ENCODE measurements at regions not wholly inside any gene's neighbourhood (a gene's known extent, or its start where the extent isn't known, plus 50 kb on each side); places are given as distances from the start of the nearest gene placed in this dataset.
"Not testable (repeated sequence)": the region's sequence is repeated elsewhere in the genome, so short reads cannot be mapped to it uniquely, and the experiment has no call there.

DNA sequence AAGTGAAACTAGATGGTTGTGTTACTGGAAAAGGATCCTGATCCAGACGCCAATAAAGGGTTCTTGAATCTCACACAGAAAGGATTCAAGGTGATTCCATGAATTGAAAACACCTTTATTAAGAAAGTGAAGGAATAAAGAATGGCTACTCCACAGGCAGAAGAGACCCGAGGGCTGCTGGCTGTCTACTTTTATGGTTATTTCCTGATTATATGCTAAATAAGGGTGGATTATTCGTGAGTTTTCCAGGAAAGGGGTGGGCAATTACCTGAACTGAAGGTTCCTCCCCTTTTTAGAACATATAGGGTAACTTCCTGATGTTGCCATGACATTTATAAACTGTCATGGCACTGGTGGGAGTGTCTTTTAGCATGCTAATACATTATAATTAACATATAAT, 50.9 kb upstream of the WARS2 start:
- no peak for DNase-seq (ENCODE audit: low read depth)

DNA sequence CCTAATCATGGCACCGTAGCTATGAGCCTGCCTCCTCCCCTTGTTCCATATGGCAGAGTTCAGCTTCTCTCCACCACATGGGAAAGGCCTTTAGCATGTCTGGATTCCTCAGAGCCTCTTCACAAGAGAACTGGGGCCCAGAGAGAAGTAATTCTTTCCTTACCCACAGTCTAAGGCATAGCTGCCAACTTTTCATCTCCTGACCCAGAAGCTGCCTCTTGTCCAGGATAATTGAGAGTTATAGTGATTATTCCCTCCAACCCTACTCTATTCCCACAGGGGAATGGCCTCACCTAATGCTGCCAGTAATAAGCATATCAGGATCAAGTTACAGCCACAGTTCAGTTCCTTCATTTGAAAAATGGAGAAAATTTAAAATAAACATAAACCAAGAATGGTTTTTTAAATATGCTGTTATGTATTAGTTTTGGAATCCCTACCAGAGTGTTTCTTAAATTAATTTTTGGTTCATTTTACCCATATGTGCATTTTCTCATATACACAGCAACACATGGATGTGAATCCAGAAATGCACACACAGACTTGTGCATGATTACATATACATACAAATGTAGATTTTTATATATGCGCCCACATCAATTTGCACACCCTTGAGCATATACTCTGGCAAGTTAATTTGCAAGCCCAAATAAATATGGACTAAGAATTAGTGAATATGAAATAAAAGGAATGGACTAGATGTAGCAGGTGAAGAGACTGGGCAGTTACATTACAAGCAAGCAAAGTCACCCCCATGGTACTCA, 63.9 kb upstream of the WARS2 start:
- DNase-seq (ENCODE audit: low read depth) = no peak

- no peak for DNase-seq (ENCODE audit: low read depth)
Measured at GRCh38 chr1:119204961-119205357, 64.5 kb upstream of the WARS2 start.

GRCh38 chr1:119209061-119209460, 68.6 kb upstream of the WARS2 start:
- DNase-seq (ENCODE audit: low read depth) = no peak

DNA sequence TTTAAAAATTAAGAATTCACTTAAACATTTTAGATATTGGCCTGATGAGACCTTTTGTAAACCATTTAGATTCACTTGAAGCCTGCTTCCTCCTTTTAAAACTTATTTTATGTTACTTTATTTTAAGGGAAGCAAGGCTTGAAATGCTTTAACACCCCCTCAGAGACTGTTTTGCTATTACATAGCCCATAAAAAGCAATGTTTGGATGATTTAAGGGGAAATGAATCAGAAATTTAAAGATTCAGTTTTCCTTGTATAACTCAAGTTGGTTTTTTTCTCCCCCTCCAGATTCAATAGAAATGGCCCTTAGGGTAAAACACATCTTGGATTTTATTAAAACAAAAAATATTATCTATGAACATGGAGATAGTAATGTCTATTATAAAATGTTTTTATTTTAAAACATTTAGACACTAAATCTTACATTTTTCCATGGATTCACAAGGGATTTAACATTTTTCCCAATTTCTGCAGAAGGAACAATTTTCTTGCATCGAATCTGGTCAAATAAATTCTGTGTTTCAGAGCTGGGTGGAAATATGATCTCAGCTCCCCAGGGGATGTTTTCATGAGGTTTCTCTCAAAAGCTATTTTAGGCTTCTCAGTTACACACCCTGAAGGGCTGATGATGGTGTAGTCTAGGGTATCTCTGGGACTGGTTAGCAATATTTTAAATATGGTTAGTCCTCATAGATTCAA, 69.3 kb upstream of the WARS2 start:
- DNase-seq (ENCODE audit: low read depth) = no peak

DNA sequence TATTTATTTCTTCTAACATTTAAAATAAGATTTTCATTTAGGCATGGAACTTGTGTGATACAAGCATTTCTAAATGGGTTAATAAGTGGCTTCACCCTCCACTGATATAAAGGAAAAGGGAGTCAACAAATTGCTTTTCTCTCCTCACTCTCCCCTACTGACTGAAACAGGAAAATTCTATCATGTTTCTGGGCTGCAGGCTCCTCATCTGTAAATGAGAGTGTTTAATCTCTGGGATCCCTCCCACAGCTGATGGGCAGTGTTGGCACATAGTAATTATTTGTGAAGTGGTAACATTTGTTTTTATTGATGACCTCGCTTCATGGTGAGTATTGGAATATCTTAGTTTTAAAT, 69.8 kb upstream of the WARS2 start:
- no peak for DNase-seq (ENCODE audit: low read depth)

- DNase-seq (ENCODE audit: low read depth) = not testable (repeated sequence)
Measured at GRCh38 chr1:119213213-119213612, 72.8 kb upstream of the WARS2 start.

DNA sequence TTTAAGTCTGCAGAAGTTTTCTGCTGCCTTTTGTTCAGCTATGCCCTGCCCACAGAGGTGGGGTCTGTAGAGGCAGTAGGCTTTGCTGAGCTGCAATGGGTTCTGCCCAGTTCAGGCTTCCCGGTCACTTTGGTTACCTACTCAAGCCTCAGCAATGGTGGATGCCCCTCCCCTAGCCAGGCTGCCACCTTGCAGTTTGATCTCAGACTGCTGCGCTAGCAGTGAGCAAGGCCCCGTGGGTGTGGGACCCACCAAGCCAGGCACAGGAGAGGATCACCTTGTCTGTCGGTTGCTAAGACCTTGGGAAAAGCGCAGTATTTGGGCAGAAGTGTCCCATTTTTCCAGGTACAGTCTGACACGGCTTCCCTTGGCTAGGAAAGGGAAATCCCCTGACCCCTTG, 74.5 kb upstream of the WARS2 start:
- DNase-seq (ENCODE audit: low read depth) = not testable (repeated sequence)

DNA sequence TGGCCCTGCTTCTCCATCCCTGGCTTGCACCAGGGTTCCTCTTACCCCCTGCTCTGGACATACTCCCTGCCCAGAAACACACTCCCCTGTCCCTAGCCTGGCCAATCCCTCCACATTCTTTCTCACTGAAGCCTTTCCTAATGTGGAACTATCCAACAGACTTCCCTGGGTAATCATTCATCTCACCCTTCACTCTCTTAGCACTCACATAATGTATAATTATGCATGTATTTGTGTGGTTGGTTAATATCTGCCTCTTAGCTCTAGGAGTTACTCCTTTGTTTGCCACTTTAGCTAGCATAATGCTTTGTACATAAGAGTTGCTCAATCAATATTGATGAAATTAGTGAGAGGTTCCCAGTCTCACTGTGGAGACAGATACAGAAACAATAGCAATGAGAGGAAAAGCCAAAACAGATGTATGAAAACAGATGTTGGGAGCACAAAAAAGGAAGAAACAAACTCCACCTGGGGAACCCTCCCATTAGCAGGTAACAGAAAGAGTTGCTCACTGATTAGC, 76.9 kb upstream of the WARS2 start:
- DNase-seq (ENCODE audit: low read depth) = peak; percentile 62

DNA sequence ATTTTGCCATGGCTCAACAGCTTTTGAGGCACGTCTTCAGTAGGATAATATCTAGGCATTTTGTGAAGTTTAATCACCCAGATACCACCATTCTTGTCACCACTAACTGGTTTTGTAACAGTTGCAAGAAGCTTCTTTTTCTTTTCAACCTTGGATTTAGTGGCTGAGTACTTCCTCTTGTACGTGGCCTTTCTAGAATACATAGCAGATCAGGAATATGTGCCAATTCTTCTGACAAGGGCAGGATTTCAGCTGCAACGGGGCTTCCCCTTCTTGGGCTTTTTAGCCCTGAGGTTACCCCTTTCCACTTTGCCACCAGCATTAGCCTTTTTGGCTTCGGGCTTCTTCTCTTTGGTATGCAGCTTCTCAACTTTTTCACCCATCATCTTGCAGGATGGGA, 79.3 kb upstream of the WARS2 start:
- DNase-seq (ENCODE audit: low read depth) = no peak

DNA sequence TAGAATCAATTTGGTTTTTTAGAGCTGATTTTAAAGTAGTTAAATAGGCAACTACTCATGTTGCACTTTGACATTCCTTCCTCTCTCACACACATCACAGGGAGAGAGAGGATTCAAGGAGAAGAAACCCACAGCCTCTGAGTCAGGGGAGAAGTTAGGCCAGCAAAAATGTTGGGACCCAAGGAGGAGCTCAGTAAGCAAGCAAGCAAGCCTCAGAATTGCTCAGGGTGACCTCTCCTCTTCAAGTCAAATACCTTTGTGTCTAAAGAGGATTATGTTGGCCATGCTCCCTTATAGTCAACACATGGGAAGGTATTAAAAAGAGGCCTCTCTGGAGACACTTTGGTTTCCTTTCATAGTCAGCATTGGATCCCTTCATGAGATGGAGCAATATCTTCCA, 80.5 kb upstream of the WARS2 start:
- peak; percentile 4 for DNase-seq (ENCODE audit: low read depth)

DNA sequence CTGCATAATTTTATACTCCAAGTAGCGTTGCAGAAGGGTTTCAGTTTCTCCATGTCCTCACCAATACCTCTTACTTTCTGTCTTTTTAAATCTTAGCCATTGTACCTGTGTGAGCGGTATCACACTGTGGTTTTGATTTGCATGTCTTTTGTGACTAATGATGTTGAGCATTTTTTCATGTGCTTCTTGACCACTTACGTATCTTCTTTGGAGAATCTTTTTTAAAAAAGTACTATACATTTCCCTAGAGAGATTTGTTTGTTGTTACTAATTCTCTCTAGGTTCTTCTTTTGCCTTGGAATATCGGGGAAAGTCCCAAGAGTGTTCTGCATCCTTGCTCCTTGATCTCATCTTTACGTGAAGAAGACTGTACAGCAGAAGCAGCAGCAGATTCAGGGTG, 81.8 kb upstream of the WARS2 start:
- DNase-seq (ENCODE audit: low read depth) = no peak

DNA sequence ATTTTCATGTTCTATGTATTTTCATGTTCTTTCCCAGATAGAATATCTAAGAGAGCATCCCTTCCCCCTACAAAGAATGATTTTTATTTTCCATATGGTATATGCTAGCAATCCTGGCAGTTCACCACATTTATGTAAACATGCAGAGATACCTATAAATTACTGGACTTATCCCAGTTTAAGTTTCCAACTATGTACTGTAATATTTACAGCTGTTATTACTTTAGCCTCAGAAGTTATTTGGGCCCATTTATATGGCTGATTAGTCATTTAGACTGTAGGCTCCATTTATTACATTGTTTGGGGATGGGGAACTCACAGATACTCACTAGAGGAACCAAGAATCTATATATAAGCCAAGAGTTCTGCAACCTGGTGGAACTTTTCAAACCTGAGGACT, 84.8 kb upstream of the WARS2 start:
- no peak for DNase-seq (ENCODE audit: low read depth)

DNA sequence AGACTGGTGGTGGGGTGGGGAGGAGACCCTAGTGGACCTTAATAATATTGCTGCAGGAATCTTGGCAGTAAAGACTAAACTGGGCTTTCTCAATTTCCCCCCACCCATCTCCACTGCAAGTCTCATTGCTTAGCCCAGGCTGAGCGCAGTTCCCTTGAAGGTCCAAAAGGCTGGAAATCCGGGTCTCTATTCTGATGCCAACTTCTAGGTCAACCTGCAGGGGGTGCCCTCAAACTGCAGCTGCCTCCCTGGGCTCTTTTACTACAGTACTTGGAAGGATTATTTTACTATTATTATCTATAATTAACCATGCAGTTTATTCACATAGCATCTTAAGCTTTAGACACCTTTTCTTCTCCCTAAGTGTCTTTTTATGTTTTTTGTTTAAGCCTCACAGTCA, 85.4 kb upstream of the WARS2 start:
- DNase-seq (ENCODE audit: low read depth) = no peak

- DNase-seq (ENCODE audit: low read depth) = no peak
Measured at GRCh38 chr1:119226321-119226720, 85.9 kb upstream of the WARS2 start.

DNA sequence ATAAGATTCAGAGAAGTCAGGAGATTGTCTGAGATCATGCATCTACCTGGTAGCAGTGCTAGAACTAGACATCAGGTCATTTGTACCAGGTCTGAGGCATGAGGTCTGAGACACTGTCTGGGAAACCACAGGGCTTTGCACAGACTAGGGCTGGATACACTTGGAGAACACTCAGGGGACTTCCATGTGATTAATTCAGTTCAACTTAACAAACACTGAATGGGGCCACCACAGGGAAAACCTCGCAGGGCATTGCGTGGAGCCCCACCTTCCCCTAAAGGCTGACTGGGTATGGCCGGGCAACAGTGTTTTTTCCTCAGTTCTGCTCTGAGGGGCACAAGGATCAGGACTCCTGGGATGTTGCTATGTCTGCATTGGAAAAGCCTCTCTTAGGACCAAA, 86.5 kb upstream of the WARS2 start:
- peak; percentile 51 for DNase-seq (ENCODE audit: low read depth)

DNA sequence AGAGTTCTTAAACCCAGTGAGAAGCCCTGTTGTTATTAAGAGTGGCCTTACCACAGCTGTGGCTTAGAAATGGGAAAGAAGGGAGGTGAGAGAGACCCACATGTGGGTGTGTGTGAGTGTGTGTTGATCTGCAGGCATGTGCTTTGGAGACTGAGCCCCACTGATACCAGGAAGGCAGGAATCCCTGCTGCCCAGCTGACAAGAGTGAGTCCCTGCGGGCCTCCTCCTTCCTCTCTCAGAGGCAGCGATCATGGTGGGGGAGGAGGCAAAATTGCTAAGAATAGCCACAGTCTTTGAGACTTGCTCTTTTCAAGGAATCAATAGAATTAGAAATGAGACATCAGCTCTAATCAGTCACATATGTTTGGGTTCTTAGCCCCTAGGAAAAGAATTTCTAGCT, 87.0 kb upstream of the WARS2 start:
- DNase-seq (ENCODE audit: low read depth) = no peak

DNA sequence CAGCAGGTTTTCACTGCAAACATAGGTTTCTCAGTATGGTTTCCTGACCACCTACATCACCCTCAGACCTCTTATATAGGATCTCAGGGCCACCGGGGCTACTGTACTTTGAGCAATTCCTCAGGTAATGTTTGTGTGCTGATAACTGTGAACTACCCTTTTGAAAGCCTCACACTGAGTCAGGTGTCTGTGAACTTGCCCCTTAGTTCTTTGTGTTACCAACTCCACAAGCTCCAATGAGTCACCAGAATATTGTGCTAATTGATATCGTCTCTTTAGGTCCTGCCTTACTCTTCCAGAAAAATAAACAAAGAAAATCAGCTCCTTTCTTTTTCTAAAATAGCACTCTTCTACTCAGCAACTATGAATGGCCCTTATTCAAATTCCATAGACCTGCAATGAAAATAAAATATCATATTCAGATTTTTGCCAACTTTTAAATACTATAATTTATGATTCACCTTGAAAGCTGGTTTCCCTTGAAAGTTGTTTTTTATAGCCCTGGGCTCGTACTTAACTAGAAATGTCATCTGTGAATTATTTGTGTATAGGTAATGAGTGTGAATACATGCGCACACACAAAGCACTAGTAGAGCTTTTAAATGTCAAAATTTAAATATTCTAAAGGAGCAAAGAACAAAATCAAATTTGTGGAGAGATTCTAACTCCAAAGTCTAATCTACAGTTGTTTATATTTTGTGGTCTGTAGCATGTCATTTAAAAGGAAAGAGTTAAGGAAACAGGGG, 88.1 kb upstream of the WARS2 start:
- peak; percentile 81 for DNase-seq (ENCODE audit: low read depth)

GRCh38 chr1:119235120-119235519, 94.7 kb upstream of the WARS2 start:
- DNase-seq (ENCODE audit: low read depth) = no peak

DNA sequence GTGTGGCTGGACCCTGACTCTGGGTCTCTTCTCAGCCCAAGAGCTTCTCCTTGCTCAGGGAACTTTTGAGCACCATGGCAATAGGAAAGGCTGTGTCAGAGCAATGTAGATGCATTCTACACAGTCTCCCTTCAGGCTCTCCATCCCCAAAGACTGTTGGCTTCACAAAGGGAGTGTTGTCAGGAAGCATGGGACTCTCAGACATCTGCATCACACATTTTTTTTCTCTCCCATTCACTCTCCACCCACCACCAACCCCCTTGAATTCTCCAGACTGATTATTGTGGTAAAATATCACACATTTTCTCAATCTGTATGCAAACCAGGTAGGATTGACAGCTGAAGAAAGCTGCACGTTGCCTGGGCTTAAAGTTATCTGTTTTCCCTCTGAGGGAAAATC, 105.4 kb upstream of the WARS2 start:
- no peak for DNase-seq (ENCODE audit: low read depth)

DNA sequence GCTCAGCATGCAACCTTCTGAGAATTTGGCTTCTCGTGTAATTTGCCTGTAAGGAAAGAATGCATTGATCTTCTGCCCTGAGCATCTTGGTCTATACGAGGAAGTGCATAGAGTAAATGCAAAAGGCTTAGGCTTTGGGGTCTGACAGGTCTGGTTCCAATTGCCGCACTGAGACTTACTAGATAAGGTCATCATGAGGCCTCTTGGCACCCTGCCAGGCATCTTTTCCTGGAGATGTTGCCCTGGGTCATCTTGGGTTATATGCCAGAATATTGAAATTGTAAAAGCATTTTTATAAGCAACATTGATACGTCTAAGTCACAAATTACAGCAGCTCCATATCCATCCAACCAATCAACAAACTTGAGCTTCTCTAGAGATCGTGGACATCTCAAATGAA, 108.8 kb upstream of the WARS2 start:
- no peak for DNase-seq (ENCODE audit: low read depth)

- no peak for DNase-seq (ENCODE audit: low read depth)
Measured at GRCh38 chr1:119250299-119250698, 109.8 kb upstream of the WARS2 start.

DNA sequence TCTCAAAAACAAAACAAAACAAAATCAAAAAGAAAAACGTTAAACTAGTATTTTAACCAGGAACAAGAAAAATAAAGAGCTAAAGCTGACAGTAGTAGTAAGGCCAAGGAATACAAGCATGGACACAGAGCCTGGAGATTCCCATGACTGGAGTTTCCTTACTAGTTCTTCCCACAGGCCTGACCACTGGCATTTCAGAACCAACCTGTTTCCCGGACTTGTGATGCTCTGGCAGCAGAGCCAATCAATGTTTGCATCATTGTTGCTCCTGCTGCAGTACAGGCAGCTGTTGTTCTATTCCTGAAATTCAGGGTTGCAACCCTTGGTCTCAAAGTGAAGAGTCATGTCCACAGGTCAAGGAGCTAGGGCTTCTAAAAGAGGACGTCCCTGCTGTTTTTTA, 111.3 kb upstream of the WARS2 start:
- no peak for DNase-seq (ENCODE audit: low read depth)
